HCT116 (cell line): ENCODE measurements at regions not wholly inside any gene's neighbourhood (a gene's known extent, or its start where the extent isn't known, plus 50 kb on each side); places are given as distances from the start of the nearest gene placed in this dataset.

ENCODE experiments used
- ATAC-seq: fragments of 200-7000 bp; cut with Tn5 transposase; 2 replicates; pipeline ENCODE4 v1.9.1; 2020; ENCODE audit warnings: mild to moderate bottlenecking, moderate library complexity
- BruUV-seq: library from RNA; stranded (reverse); fragments of 400-500 nt; replicated peaks from 2 replicates; lab custom pipeline; 2021; lab: Mats Ljungman, UMichigan
- CTCF ChIA-PET: fragments of 300-600 bp; sonication (Branson Sonifier 250); formaldehyde crosslinking; loops from one replicate; lab custom pipeline; 2021; ENCODE audit warnings: antibody characterized with exemption; lab: Charles Lee
- POLR2A ChIA-PET: fragments of 300-600, 350-600 bp; sonication (Branson Sonifier 250); formaldehyde crosslinking; loops from one replicate; lab custom pipeline; 2021; ENCODE audit warnings: antibody characterized with exemption; lab: Charles Lee
- RAD21 ChIA-PET, 2 experiments: fragments of 300-600 bp; sonication (Branson Sonifier 250); formaldehyde crosslinking; loops; one replicate each; lab custom pipeline; 2023; ENCODE audit warnings: low total read pairs in 2 of 2; ENCODE audit not compliant: uncharacterized antibody in 2 of 2, unreplicated experiment in 2 of 2, low non-redundant PET in 1 of 2; lab: Charles Lee
- DNase-seq: peaks from one replicate; pipeline ENCODE4 v3.0.0-alpha.2; 2010; ENCODE audit warnings: low read depth, low spot score
- H2AFZ ChIP-seq: fragments of 200-600 bp; shearing (Covaris generic), sonication (generic); 2 replicates; pipeline ENCODE4 v1.6.1; 2017; ENCODE audit warnings: low read depth, mixed run types, mixed read lengths, antibody characterized with exemption, low read length; ENCODE audit not compliant: poor library complexity, severe bottlenecking
- H3K27ac ChIP-seq: 2 replicates; pipeline ENCODE4 v1.5.1; 2012; ENCODE audit warnings: low read depth, low read length
- H3K27me3 ChIP-seq: fragments of 200-600 bp; sonication (generic); 2 replicates; pipeline ENCODE4 v1.6.1; 2016; ENCODE audit warnings: mixed run types, low read length, mixed read lengths; ENCODE audit not compliant: insufficient read depth
- H3K36me3 ChIP-seq, 2 experiments: fragments of 200-500 bp in 1 of 2; fragments of 200-600 bp in 1 of 2; sonication (Bioruptor generic) in 1 of 2; sonication (generic) in 1 of 2; 2 replicates each; pipeline versions ENCODE4 v1.5.1 to v1.6.1; 2014 to 2016; ENCODE audit warnings: low read length in 2 of 2, inconsistent platforms in 1 of 2, mixed read lengths in 1 of 2, mixed run types in 1 of 2; ENCODE audit not compliant: insufficient read depth in 2 of 2, control insufficient read depth in 1 of 2
- H3K4me1 ChIP-seq, 2 experiments: fragments of 200-600 bp in 1 of 2; sonication (generic) in 1 of 2; 2 replicates each; pipeline versions ENCODE4 v1.5.1 to v1.6.1; 2012 to 2017; ENCODE audit warnings: low read length in 2 of 2, inconsistent platforms in 1 of 2, mild to moderate bottlenecking in 1 of 2, mixed read lengths in 1 of 2, mixed run types in 1 of 2, moderate library complexity in 1 of 2; ENCODE audit not compliant: insufficient read depth in 2 of 2, control insufficient read depth in 1 of 2
- H3K4me2 ChIP-seq: fragments of 200-600 bp; sonication (generic); 2 replicates; pipeline ENCODE4 v1.6.1; 2017; ENCODE audit warnings: mixed run types, low read length, mixed read lengths
- H3K4me3 ChIP-seq, 2 experiments: fragments of 200-600 bp in 1 of 2; sonication (generic) in 1 of 2; replicated peaks in 1 of 2; 2 replicates each; pipeline ENCODE4 v1.5.1; 2011 to 2016; ENCODE audit warnings: low read length in 2 of 2, control low read depth in 1 of 2, low read depth in 1 of 2, mild to moderate bottlenecking in 1 of 2, mixed read lengths in 1 of 2, mixed run types in 1 of 2
- H3K79me2 ChIP-seq: fragments of 200-600 bp; sonication (generic); 2 replicates; pipeline ENCODE4 v1.6.1; 2017; ENCODE audit warnings: mild to moderate bottlenecking, mixed run types, low read length, moderate library complexity, mixed read lengths; ENCODE audit not compliant: insufficient read depth
- H3K9ac ChIP-seq: fragments of 200-600 bp; sonication (generic); 2 replicates; pipeline ENCODE4 v1.6.1; 2016; ENCODE audit warnings: low read length, mixed read lengths
- H3K9me2 ChIP-seq: fragments of 200-600 bp; sonication (generic), shearing (Covaris generic); 2 replicates; pipeline ENCODE4 v1.6.1; 2017; ENCODE audit warnings: mixed run types, mild to moderate bottlenecking, moderate library complexity; ENCODE audit not compliant: insufficient read depth
- H3K9me3 ChIP-seq, 2 experiments: fragments of 200-500 bp in 1 of 2; fragments of 200-600 bp in 1 of 2; sonication (Bioruptor generic) in 1 of 2; sonication (generic) in 1 of 2; 2 replicates each; pipeline ENCODE4 v1.6.1; 2014 to 2017; ENCODE audit warnings: low read length in 2 of 2, mixed read lengths in 2 of 2, inconsistent platforms in 1 of 2, low read depth in 1 of 2, mild to moderate bottlenecking in 1 of 2, mixed run types in 1 of 2, moderate library complexity in 1 of 2; ENCODE audit not compliant: control insufficient read depth in 1 of 2, insufficient read depth in 1 of 2
- H4K20me1 ChIP-seq: fragments of 200-600 bp; sonication (generic), shearing (Covaris generic); 2 replicates; pipeline ENCODE4 v1.6.1; 2017; ENCODE audit warnings: mixed run types, mild to moderate bottlenecking, moderate library complexity; ENCODE audit not compliant: insufficient read depth
- ATF3 ChIP-seq: IDR thresholded peaks from 2 replicates; pipeline ENCODE4 v1.6.1; 2012
- CBX3 ChIP-seq: IDR thresholded peaks from 2 replicates; pipeline ENCODE4 v1.6.1; 2012; ENCODE audit warnings: low read depth
- CEBPB ChIP-seq: IDR thresholded peaks from 2 replicates; pipeline ENCODE4 v1.6.1; 2012; ENCODE audit warnings: low read depth
- ELF1 ChIP-seq: IDR thresholded peaks from 2 replicates; pipeline ENCODE4 v1.6.1; 2012; ENCODE audit warnings: low read depth, borderline replicate concordance
- EZH2phosphoT487 ChIP-seq: fragments of 200-600 bp; IDR thresholded peaks from 2 replicates; pipeline ENCODE4 v1.6.1; 2018; ENCODE audit warnings: antibody characterized with exemption, borderline replicate concordance
- FOSL1 ChIP-seq: IDR thresholded peaks from 2 replicates; pipeline ENCODE4 v1.6.1; 2012; ENCODE audit warnings: low read depth
- JUND ChIP-seq: IDR thresholded peaks from 2 replicates; pipeline ENCODE4 v1.6.1; 2012
- MAX ChIP-seq: IDR thresholded peaks from 2 replicates; pipeline ENCODE4 v1.6.1; 2012
- RAD21 ChIP-seq: IDR thresholded peaks from 2 replicates; pipeline ENCODE4 v1.6.1; 2012; ENCODE audit warnings: low read depth, mild to moderate bottlenecking
- REST ChIP-seq: IDR thresholded peaks from 2 replicates; pipeline ENCODE4 v1.6.1; 2012; ENCODE audit warnings: low read depth
- SIN3A ChIP-seq: IDR thresholded peaks from 2 replicates; pipeline ENCODE4 v1.6.1; 2012; ENCODE audit warnings: low read depth
- SP1 ChIP-seq: IDR thresholded peaks from 2 replicates; pipeline ENCODE4 v1.6.1; 2012; ENCODE audit warnings: low read depth
- SRF ChIP-seq: IDR thresholded peaks from 2 replicates; pipeline ENCODE4 v1.6.1; 2012; ENCODE audit warnings: low read depth
- TCF7L2 ChIP-seq: IDR thresholded peaks from 2 replicates; pipeline ENCODE4 v1.7.0; 2011; ENCODE audit warnings: borderline replicate concordance, inconsistent platforms; ENCODE audit not compliant: insufficient read depth, insufficient read length; ENCODE audit errors: extremely low read depth
- YY1 ChIP-seq: IDR thresholded peaks from 2 replicates; pipeline ENCODE4 v1.6.1; 2011; ENCODE audit warnings: low read length, low read depth, moderate library complexity, mild to moderate bottlenecking; ENCODE audit not compliant: insufficient replicate concordance; ENCODE audit errors: extremely low read depth
- ZBTB33 ChIP-seq: IDR thresholded peaks from 2 replicates; pipeline ENCODE4 v1.6.1; 2011; ENCODE audit warnings: mild to moderate bottlenecking, low read length, moderate library complexity; ENCODE audit not compliant: insufficient replicate concordance; ENCODE audit errors: extremely low read depth
- ZFX ChIP-seq: fragments of 450-650 bp; IDR thresholded peaks from 2 replicates; pipeline ENCODE4 v1.6.1; 2017
- intact Hi-C: fragments of 100-400 bp; cut with micrococcal nuclease; formaldehyde crosslinking; loops from 2 replicates; pipeline ENCODE4 v1.10.0; 2022

- TF ChIP-seq ZBTB33 (no peak), TCF7L2 (no peak), ATF3 (no peak)
These were observed 247.2 kb downstream of the TEX29 start (continued) for GRCh38 chr13:111567637-111568036.

- POLR2A ChIA-PET = no interaction called here
- Histone ChIP-seq H3K4me2 (no peak overlapping the region), H3K4me1 (no peaks in the 10 kb centered on the region), H3K9ac (no peak overlapping the region), H3K4me3 (no peak overlapping the region), H3K79me2 (no peaks in the 10 kb centered on the region), H3K36me3 (no peaks in the 10 kb centered on the region), H4K20me1 (no peaks in the 10 kb centered on the region), H3K9me2 (no peaks in the 10 kb centered on the region), H2AFZ (no peak overlapping the region), H3K27me3 (peaks cover 28% of the 10 kb centered on the region; the same call in 1 of the 2 replicates), H3K27ac (no peak overlapping the region), H3K9me3 (peaks cover 0 to 1% of the 10 kb centered on the region in 2 experiments; a peak in 2 of 4 replicates)
- DNase-seq (no peak), ATAC-seq (no peak)
- intact Hi-C loops = no loop called here
- CTCF ChIA-PET = no interaction called here
- no TSS peak for BruUV-seq
- TF ChIP-seq TCF7L2 (no peak), ZBTB33 (no peak), REST (no peak), ELF1 (no peak), ZFX (no peak), YY1 (no peak), JUND (no peak), SP1 (no peak), FOSL1 (no peak), EZH2phosphoT487 (no peak), ATF3 (no peak), CEBPB (no peak), MAX (no peak), CBX3 (no peak), RAD21 (no peak), SRF (no peak), SIN3A (no peak)
- RAD21 ChIA-PET = no interaction called here
These were observed 247.8 kb downstream of the TEX29 start for GRCh38 chr13:111568290-111568689.
